ENCODE measurements at regions not wholly inside any gene's neighbourhood (a gene's known extent, or its start where the extent isn't known, plus 50 kb on each side); places are given as distances from the start of the nearest gene placed in this dataset.

DNA sequence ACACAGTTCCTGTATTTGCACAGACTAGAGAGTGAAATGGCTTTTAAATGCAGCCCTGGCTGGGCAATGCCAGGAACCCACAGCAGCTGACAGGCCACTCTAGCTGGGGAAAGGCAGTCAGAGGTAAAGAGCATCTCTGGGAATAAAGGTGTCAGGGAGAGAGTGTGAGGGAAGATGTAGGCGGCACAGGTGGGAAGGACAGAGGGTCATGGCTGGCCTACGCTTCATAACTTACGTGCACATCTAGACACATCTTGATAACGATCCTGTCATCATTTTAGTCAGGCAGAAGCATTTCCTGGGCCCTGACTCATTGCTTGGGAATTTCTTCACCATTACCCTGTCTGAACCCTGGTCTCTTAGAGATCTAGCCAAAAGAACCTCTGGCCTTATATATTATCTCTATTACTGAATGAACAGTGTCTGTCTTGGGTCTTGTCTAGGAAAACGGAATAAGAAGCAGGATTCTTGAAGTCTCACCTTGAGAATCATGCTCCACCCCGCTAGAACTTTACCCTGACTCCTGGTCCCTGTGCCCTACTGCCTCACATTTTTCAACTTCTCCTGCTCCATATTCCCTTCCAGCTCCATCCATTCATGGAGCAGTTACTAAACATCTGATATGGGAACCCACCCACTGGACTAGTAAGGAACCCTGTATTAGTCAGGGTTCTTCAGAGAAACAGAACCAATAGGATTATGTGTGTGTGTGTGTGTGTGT lies 106.4 kb upstream of the ELL2 start:
- TF ChIP-seq, protein P1, sequence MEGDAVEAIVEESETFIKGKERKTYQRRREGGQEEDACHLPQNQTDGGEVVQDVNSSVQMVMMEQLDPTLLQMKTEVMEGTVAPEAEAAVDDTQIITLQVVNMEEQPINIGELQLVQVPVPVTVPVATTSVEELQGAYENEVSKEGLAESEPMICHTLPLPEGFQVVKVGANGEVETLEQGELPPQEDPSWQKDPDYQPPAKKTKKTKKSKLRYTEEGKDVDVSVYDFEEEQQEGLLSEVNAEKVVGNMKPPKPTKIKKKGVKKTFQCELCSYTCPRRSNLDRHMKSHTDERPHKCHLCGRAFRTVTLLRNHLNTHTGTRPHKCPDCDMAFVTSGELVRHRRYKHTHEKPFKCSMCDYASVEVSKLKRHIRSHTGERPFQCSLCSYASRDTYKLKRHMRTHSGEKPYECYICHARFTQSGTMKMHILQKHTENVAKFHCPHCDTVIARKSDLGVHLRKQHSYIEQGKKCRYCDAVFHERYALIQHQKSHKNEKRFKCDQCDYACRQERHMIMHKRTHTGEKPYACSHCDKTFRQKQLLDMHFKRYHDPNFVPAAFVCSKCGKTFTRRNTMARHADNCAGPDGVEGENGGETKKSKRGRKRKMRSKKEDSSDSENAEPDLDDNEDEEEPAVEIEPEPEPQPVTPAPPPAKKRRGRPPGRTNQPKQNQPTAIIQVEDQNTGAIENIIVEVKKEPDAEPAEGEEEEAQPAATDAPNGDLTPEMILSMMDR (IDR thresholded peaks at IDR 0.05), result no peak
- no peak for TF ChIP-seq ZFX (IDR thresholded peaks at IDR 0.05; ENCODE audit: borderline replicate concordance)
